ENCODE measurements at regions not wholly inside any gene's neighbourhood (a gene's known extent, or its start where the extent isn't known, plus 50 kb on each side); places are given as distances from the start of the nearest gene placed in this dataset.

DNA sequence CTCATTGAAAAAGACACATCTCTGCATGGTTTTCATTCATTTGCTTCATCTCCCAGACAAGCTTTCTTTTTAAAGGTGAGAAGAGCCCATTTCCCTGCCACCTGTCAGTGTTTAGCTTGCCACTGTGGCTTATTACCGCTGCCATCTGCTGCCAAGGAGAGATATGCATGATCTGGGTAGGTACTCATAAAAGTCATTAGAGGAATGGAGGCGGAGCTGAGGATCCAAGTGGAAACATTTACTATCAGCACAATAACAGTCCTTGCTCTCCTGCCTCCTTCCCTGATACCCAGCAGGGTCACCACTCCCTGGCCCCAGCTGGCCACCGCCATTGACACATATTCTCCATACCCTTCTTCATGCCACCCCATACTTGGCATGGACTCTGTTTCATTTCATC is 390.4 kb downstream of the TSN start:
- TF ChIP-seq, protein P1, sequence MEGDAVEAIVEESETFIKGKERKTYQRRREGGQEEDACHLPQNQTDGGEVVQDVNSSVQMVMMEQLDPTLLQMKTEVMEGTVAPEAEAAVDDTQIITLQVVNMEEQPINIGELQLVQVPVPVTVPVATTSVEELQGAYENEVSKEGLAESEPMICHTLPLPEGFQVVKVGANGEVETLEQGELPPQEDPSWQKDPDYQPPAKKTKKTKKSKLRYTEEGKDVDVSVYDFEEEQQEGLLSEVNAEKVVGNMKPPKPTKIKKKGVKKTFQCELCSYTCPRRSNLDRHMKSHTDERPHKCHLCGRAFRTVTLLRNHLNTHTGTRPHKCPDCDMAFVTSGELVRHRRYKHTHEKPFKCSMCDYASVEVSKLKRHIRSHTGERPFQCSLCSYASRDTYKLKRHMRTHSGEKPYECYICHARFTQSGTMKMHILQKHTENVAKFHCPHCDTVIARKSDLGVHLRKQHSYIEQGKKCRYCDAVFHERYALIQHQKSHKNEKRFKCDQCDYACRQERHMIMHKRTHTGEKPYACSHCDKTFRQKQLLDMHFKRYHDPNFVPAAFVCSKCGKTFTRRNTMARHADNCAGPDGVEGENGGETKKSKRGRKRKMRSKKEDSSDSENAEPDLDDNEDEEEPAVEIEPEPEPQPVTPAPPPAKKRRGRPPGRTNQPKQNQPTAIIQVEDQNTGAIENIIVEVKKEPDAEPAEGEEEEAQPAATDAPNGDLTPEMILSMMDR (IDR thresholded peaks at IDR 0.05; ENCODE audit: low read depth, low read length, poor library complexity, severe bottlenecking), result no peak
- no peak for TF ChIP-seq EZH2phosphoT487 (IDR thresholded peaks at IDR 0.05; ENCODE audit: borderline replicate concordance, low read length)
